WTC11 (cell line): ENCODE measurements at regions not wholly inside any gene's neighbourhood (a gene's known extent, or its start where the extent isn't known, plus 50 kb on each side); places are given as distances from the start of the nearest gene placed in this dataset.

ENCODE experiments used
- ATAC-seq: fragments of 200-7000 bp; cut with Tn5 transposase; 2 replicates; pipeline ENCODE4 v1.10.0; 2021; ENCODE audit warnings: mild to moderate bottlenecking, moderate library complexity
- CTCF ChIA-PET: fragments of 300-600 bp; sonication (Branson Sonifier 250); formaldehyde crosslinking; loops from one replicate; lab custom pipeline; 2021; ENCODE audit warnings: antibody characterized with exemption; lab: Charles Lee
- POLR2A ChIA-PET: fragments of 350-600 bp; sonication (Branson Sonifier 250); formaldehyde crosslinking; loops from one replicate; lab custom pipeline; 2021; ENCODE audit warnings: antibody characterized with exemption; lab: Charles Lee
- DNase-seq: peaks from one replicate; pipeline ENCODE4 v3.0.0; 2021; ENCODE audit warnings: low spot score
- H3K27ac Mint-ChIP-seq: 2 replicates; pipeline ENCODE4 v1.8.0; 2021; ENCODE audit warnings: mixed read lengths
- H3K27me3 Mint-ChIP-seq: 2 replicates; pipeline ENCODE4 v1.8.0; 2021; ENCODE audit warnings: low read depth, mild to moderate bottlenecking, moderate library complexity, mixed read lengths
- H3K36me3 Mint-ChIP-seq: 2 replicates; pipeline ENCODE4 v1.8.0; 2021; ENCODE audit warnings: mixed read lengths
- H3K4me1 Mint-ChIP-seq: 2 replicates; pipeline ENCODE4 v1.8.0; 2022; ENCODE audit warnings: mixed read lengths
- H3K4me3 Mint-ChIP-seq: 2 replicates; pipeline ENCODE4 v1.8.0; 2021; ENCODE audit warnings: mild to moderate bottlenecking, moderate library complexity, mixed read lengths
- H3K9me3 Mint-ChIP-seq: 2 replicates; pipeline ENCODE4 v1.8.0; 2021; ENCODE audit warnings: mixed read lengths
- GTF2I ChIP-seq: fragments of 250-450 bp; sonication (Bioruptor Pico); conservative IDR thresholded peaks from 2 replicates; pipeline ENCODE4 v1.4.0; 2021; ENCODE audit warnings: mild to moderate bottlenecking
- IRF2 ChIP-seq: sonication (generic); formaldehyde crosslinking; IDR thresholded peaks from 2 replicates; pipeline ENCODE4 v1.8.0; 2022; ENCODE audit warnings: low read depth, missing genetic modification reagents, borderline replicate concordance
- NR1H2 ChIP-seq: sonication (generic); formaldehyde crosslinking; IDR thresholded peaks from 2 replicates; pipeline ENCODE4 v1.9.0; 2021; ENCODE audit warnings: mild to moderate bottlenecking, moderate library complexity, missing genetic modification reagents
- OVOL2 ChIP-seq: fragments of 250-450 bp; sonication (Bioruptor Pico); IDR thresholded peaks from 2 replicates; pipeline ENCODE4 v1.9.0; 2021; ENCODE audit warnings: mild to moderate bottlenecking, borderline replicate concordance
- SOX15 ChIP-seq: fragments of 250-450 bp; sonication (Bioruptor Pico); IDR thresholded peaks from 2 replicates; pipeline ENCODE4 v1.9.0; 2021; ENCODE audit warnings: mild to moderate bottlenecking
- ZBTB21 ChIP-seq: sonication (generic); formaldehyde crosslinking; IDR thresholded peaks from 2 replicates; pipeline ENCODE4 v1.8.1; 2023; ENCODE audit warnings: mild to moderate bottlenecking, missing genetic modification reagents, borderline replicate concordance
- ZNF121 ChIP-seq: sonication (generic); formaldehyde crosslinking; IDR thresholded peaks from 2 replicates; pipeline ENCODE4 v1.8.0; 2023; ENCODE audit warnings: missing genetic modification reagents
- ZNF219 ChIP-seq: sonication (generic); formaldehyde crosslinking; IDR thresholded peaks from 2 replicates; pipeline ENCODE4 v1.8.0; 2023; ENCODE audit warnings: missing genetic modification reagents, mild to moderate bottlenecking, borderline replicate concordance
- ZNF263 ChIP-seq: sonication (generic); formaldehyde crosslinking; IDR thresholded peaks from 2 replicates; pipeline ENCODE4 v1.8.1; 2022; ENCODE audit warnings: low read depth, mild to moderate bottlenecking, moderate library complexity, missing genetic modification reagents
- ZNF416 ChIP-seq: fragments of 250-450 bp; sonication (Bioruptor Pico); IDR thresholded peaks from 2 replicates; pipeline ENCODE4 v1.9.0; 2021; ENCODE audit warnings: mild to moderate bottlenecking, inconsistent platforms
- TF ChIP-seq, protein P1 (sequence below): sonication (generic); formaldehyde crosslinking; IDR thresholded peaks from 2 replicates; pipeline ENCODE4 v1.8.1; 2023; ENCODE audit warnings: mild to moderate bottlenecking, missing genetic modification reagents, moderate library complexity
- TF ChIP-seq, protein P2 (sequence below): fragments of 250-450 bp; sonication (Bioruptor Pico); conservative IDR thresholded peaks from 2 replicates; pipeline ENCODE4 v1.9.0; 2021; ENCODE audit warnings: mild to moderate bottlenecking
- TF ChIP-seq, protein P3 (sequence below): sonication (generic); formaldehyde crosslinking; IDR thresholded peaks from 2 replicates; pipeline ENCODE4 v1.8.1; 2023; ENCODE audit warnings: mild to moderate bottlenecking, missing genetic modification reagents, borderline replicate concordance
- TF ChIP-seq, protein P4 (sequence below): sonication (generic); formaldehyde crosslinking; IDR thresholded peaks from 2 replicates; pipeline ENCODE4 v1.8.1; 2022; ENCODE audit warnings: mild to moderate bottlenecking, missing genetic modification reagents, moderate library complexity, borderline replicate concordance
- TF ChIP-seq, protein P5 (sequence below): fragments of 250-450 bp; sonication (Bioruptor Pico); IDR thresholded peaks from 2 replicates; pipeline ENCODE4 v1.9.0; 2021; ENCODE audit warnings: mild to moderate bottlenecking, borderline replicate concordance

DNA sequence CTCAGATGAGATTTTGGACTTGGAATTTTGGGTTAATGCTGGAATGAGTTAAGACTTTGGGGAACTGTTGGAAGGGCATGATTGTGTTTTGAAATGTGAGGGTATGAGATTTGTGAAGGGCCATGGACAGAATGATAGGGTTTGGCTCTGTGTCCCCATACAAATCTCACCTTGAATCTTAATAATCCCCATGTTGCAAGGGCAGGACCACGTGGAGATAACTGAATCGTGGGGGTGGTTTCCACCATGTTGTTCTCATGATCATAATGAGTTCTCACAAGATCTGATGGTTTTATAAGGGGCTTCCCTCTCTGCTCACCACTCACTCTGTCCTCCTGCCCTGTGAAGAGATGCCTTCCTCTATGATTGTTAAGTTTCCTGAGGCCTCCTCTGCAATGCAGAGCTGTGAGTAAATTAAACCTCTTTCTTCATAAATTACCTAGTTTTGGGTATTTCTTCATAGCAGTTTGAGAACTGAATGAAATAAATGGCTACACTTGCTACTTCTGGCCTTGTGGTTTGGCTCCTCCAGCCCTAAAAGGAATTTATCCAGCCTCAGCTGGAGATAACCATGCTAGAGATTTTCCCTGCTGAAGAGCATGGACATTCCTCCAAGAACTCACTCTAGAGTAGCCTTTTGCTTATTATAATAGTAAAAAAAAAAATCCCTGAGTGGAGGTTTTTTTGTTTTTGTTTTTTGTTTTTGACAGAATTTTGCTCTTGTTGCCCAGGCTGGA lies 144.3 kb upstream of the TFPI start:
- POLR2A ChIA-PET: no interaction called here
- ATAC-seq (no peak), DNase-seq (no peak)
- no peak for TF ChIP-seq IRF2 (CRISPR knock-in tag)
- TF ChIP-seq, protein P1, sequence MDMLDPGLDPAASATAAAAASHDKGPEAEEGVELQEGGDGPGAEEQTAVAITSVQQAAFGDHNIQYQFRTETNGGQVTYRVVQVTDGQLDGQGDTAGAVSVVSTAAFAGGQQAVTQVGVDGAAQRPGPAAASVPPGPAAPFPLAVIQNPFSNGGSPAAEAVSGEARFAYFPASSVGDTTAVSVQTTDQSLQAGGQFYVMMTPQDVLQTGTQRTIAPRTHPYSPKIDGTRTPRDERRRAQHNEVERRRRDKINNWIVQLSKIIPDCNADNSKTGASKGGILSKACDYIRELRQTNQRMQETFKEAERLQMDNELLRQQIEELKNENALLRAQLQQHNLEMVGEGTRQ (CRISPR knock-in tag): no peak
- Mint-ChIP-seq H3K4me1 (peaks cover 47% of the 10 kb centered on the region), H3K4me3 (no peak overlapping the region), H3K27ac (no peak overlapping the region), H3K36me3 (peaks cover 11% of the 10 kb centered on the region), H3K27me3 (no peaks in the 10 kb centered on the region; the same call in 1 of the 2 replicates), H3K9me3 (peaks cover 17% of the 10 kb centered on the region)
- CTCF ChIA-PET: no interaction called here

DNA sequence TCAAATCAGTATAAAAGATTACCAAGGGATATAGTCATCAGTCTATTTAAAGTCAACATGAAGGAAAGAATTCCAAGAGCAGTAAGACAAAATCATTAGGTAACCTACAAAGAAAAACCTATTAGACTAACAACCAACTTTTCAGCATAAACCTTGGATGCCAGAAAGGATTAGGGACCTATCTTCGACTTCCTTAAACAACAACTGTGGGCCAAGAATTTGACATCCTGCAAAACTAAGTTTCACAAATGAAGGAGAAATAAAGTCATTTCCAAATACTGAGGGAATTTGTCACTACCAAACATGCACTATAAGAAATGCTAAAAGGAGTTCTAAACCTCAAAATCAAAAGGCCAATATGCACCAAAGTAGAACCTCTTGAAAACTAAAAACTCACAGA lies 147.9 kb upstream of the TFPI start:
- ATAC-seq: no peak
- Mint-ChIP-seq H3K36me3 (peaks cover 15% of the 10 kb centered on the region), H3K27ac (peak overlapping the region; percentile 43; the same call in 1 of the 2 replicates), H3K9me3 (peaks cover 22% of the 10 kb centered on the region), H3K4me3 (0 out of 2 replicates have a peak overlapping the region, but pooled peaks have one; percentile 16), H3K27me3 (no peaks in the 10 kb centered on the region; the same call in 1 of the 2 replicates), H3K4me1 (peaks cover 59% of the 10 kb centered on the region)
- DNase-seq: no peak
- ChIA-PET CTCF (no interaction called here), POLR2A (no interaction called here)
- TF ChIP-seq, protein P2, sequence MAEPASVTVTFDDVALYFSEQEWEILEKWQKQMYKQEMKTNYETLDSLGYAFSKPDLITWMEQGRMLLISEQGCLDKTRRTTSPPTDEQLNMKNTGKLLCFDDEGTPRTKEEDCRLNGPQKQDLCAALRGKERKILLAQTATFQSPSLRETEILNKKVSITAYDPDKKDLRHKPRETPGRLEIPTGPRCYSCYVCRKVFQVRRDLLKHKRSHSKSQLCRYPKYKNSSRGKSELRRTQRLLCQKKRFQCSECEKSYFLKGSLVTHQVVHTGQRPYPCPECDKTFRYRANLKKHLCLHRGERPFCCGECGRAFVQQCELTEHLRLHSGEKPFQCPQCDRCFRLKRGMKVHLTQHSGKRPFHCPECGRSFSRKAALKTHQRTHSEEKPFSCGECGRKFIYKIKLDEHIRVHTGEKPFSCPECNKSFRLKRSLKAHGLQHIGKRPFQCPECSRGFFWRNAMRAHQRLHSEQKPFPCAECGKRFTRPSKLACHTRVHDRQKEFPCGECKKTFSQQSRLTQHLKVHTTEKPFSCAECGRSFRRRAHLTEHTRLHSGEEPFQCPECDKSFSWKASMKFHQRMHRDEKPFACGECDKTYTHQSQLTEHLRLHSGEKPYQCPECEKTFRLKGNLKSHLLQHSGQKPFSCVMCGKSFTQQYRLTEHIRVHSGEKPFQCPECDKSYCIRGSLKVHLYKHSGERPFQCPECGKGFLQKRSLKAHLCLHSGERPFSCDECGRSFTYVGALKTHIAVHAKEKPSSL (CRISPR knock-in tag): no peak
- no peak for TF ChIP-seq SOX15 (CRISPR knock-in tag)
- TF ChIP-seq, protein P3, sequence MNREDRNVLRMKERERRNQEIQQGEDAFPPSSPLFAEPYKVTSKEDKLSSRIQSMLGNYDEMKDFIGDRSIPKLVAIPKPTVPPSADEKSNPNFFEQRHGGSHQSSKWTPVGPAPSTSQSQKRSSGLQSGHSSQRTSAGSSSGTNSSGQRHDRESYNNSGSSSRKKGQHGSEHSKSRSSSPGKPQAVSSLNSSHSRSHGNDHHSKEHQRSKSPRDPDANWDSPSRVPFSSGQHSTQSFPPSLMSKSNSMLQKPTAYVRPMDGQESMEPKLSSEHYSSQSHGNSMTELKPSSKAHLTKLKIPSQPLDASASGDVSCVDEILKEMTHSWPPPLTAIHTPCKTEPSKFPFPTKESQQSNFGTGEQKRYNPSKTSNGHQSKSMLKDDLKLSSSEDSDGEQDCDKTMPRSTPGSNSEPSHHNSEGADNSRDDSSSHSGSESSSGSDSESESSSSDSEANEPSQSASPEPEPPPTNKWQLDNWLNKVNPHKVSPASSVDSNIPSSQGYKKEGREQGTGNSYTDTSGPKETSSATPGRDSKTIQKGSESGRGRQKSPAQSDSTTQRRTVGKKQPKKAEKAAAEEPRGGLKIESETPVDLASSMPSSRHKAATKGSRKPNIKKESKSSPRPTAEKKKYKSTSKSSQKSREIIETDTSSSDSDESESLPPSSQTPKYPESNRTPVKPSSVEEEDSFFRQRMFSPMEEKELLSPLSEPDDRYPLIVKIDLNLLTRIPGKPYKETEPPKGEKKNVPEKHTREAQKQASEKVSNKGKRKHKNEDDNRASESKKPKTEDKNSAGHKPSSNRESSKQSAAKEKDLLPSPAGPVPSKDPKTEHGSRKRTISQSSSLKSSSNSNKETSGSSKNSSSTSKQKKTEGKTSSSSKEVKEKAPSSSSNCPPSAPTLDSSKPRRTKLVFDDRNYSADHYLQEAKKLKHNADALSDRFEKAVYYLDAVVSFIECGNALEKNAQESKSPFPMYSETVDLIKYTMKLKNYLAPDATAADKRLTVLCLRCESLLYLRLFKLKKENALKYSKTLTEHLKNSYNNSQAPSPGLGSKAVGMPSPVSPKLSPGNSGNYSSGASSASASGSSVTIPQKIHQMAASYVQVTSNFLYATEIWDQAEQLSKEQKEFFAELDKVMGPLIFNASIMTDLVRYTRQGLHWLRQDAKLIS: no peak
- no peak for TF ChIP-seq OVOL2 (CRISPR knock-in tag)
- TF ChIP-seq ZBTB21 (CRISPR knock-in tag): no peak
- no peak for TF ChIP-seq ZNF416 (CRISPR knock-in tag)
- TF ChIP-seq NR1H2 (CRISPR knock-in tag): no peak
- no peak for TF ChIP-seq ZNF121
- TF ChIP-seq, protein P4, sequence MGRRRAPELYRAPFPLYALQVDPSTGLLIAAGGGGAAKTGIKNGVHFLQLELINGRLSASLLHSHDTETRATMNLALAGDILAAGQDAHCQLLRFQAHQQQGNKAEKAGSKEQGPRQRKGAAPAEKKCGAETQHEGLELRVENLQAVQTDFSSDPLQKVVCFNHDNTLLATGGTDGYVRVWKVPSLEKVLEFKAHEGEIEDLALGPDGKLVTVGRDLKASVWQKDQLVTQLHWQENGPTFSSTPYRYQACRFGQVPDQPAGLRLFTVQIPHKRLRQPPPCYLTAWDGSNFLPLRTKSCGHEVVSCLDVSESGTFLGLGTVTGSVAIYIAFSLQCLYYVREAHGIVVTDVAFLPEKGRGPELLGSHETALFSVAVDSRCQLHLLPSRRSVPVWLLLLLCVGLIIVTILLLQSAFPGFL (CRISPR knock-in tag): no peak
- no peak for TF ChIP-seq ZNF219 (CRISPR knock-in tag)
- TF ChIP-seq GTF2I (CRISPR knock-in tag): no peak
- TF ChIP-seq ZNF263 (CRISPR knock-in tag): no peak
- TF ChIP-seq, protein P5, sequence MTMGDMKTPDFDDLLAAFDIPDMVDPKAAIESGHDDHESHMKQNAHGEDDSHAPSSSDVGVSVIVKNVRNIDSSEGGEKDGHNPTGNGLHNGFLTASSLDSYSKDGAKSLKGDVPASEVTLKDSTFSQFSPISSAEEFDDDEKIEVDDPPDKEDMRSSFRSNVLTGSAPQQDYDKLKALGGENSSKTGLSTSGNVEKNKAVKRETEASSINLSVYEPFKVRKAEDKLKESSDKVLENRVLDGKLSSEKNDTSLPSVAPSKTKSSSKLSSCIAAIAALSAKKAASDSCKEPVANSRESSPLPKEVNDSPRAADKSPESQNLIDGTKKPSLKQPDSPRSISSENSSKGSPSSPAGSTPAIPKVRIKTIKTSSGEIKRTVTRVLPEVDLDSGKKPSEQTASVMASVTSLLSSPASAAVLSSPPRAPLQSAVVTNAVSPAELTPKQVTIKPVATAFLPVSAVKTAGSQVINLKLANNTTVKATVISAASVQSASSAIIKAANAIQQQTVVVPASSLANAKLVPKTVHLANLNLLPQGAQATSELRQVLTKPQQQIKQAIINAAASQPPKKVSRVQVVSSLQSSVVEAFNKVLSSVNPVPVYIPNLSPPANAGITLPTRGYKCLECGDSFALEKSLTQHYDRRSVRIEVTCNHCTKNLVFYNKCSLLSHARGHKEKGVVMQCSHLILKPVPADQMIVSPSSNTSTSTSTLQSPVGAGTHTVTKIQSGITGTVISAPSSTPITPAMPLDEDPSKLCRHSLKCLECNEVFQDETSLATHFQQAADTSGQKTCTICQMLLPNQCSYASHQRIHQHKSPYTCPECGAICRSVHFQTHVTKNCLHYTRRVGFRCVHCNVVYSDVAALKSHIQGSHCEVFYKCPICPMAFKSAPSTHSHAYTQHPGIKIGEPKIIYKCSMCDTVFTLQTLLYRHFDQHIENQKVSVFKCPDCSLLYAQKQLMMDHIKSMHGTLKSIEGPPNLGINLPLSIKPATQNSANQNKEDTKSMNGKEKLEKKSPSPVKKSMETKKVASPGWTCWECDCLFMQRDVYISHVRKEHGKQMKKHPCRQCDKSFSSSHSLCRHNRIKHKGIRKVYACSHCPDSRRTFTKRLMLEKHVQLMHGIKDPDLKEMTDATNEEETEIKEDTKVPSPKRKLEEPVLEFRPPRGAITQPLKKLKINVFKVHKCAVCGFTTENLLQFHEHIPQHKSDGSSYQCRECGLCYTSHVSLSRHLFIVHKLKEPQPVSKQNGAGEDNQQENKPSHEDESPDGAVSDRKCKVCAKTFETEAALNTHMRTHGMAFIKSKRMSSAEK (CRISPR knock-in tag): no peak
